ENCODE measurements at regions not wholly inside any gene's neighbourhood (a gene's known extent, or its start where the extent isn't known, plus 50 kb on each side); places are given as distances from the start of the nearest gene placed in this dataset.

DNA sequence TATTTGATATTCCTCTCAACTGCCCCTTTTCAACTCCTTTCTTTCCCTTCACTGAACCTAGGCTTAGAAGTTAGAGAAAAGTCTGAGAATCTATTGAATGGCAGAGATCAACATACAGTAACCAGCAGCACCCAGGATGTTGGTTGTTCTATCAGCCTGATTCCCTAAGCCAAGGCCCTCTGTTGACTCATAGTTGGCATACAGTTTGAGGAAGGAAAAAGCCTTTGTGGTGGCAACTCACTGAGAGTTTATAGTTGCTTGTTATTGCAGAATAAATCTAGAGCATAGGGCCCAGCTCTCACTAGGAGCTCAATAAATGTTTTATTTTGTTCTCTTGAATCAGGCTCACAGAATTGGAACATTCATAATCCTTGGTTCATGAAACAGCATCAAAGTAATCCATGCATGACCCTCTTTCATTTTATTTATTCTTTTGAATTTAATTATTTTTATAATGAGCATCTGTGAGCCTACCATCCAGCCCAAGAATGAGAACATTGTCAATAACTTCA lies 119.1 kb upstream of the ADGRF1 start:
- TF ChIP-seq, protein P1, sequence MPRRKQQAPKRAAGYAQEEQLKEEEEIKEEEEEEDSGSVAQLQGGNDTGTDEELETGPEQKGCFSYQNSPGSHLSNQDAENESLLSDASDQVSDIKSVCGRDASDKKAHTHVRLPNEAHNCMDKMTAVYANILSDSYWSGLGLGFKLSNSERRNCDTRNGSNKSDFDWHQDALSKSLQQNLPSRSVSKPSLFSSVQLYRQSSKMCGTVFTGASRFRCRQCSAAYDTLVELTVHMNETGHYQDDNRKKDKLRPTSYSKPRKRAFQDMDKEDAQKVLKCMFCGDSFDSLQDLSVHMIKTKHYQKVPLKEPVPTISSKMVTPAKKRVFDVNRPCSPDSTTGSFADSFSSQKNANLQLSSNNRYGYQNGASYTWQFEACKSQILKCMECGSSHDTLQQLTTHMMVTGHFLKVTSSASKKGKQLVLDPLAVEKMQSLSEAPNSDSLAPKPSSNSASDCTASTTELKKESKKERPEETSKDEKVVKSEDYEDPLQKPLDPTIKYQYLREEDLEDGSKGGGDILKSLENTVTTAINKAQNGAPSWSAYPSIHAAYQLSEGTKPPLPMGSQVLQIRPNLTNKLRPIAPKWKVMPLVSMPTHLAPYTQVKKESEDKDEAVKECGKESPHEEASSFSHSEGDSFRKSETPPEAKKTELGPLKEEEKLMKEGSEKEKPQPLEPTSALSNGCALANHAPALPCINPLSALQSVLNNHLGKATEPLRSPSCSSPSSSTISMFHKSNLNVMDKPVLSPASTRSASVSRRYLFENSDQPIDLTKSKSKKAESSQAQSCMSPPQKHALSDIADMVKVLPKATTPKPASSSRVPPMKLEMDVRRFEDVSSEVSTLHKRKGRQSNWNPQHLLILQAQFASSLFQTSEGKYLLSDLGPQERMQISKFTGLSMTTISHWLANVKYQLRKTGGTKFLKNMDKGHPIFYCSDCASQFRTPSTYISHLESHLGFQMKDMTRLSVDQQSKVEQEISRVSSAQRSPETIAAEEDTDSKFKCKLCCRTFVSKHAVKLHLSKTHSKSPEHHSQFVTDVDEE (CRISPR knock-in tag; IDR thresholded peaks at IDR 0.05): no peak
- TF ChIP-seq ZNF8 (CRISPR knock-in tag; IDR thresholded peaks at IDR 0.05): no peak
- TF ChIP-seq RARB (CRISPR knock-in tag; IDR thresholded peaks at IDR 0.05): no peak
- no peak for TF ChIP-seq TOX (CRISPR knock-in tag; IDR thresholded peaks at IDR 0.05; ENCODE audit: borderline replicate concordance)
- TF ChIP-seq ZFP30 (CRISPR knock-in tag; IDR thresholded peaks at IDR 0.05): no peak
- no peak for TF ChIP-seq CSRNP3 (CRISPR knock-in tag; IDR thresholded peaks at IDR 0.05)

All from SK-N-SH treated with all-trans-retinoic acid at 6 μM for 48 hours (cell line).